GM21528 (cell line): ENCODE measurements at regions not wholly inside any gene's neighbourhood (a gene's known extent, or its start where the extent isn't known, plus 50 kb on each side); places are given as distances from the start of the nearest gene placed in this dataset.
"Not testable (repeated sequence)": the region's sequence is repeated elsewhere in the genome, so short reads cannot be mapped to it uniquely, and the experiment has no call there.

Experiments
- ATAC-seq: cut with Tn5 transposase; IDR thresholded peaks from one replicate; pipeline ENCODE4 v1.9.1; 2021; ENCODE audit warnings: mild to moderate bottlenecking, moderate library complexity; ENCODE audit not compliant: unreplicated experiment, low FRiP score

GRCh38 chr21:7743940-7744339 lies 2777.4 kb upstream of the TPTE start:
- ATAC-seq, result not testable (repeated sequence)

GRCh38 chr21:7744406-7745099 lies 2776.8 kb upstream of the TPTE start:
- peak; percentile 99 for ATAC-seq

GRCh38 chr21:7745100-7745450 lies 2776.3 kb upstream of the TPTE start:
- peak; percentile 83 for ATAC-seq

GRCh38 chr21:7747964-7748363 lies 2773.4 kb upstream of the TPTE start:
- not testable (repeated sequence) for ATAC-seq

- not testable (repeated sequence) for ATAC-seq
These were observed 2768.8 kb upstream of the TPTE start for GRCh38 chr21:7752611-7753010.

GRCh38 chr21:7753380-7753877 lies 2768.0 kb upstream of the TPTE start:
- peak; percentile 86 for ATAC-seq

GRCh38 chr21:7769985-7770384 lies 2751.4 kb upstream of the TPTE start:
- ATAC-seq, result not testable (repeated sequence)

GRCh38 chr21:7774219-7774618 lies 2747.2 kb upstream of the TPTE start:
- not testable (repeated sequence) for ATAC-seq

GRCh38 chr21:7775327-7775984 lies 2745.9 kb upstream of the TPTE start:
- not testable (repeated sequence) for ATAC-seq

- not testable (repeated sequence) for ATAC-seq
These were observed 2745.3 kb upstream of the TPTE start for GRCh38 chr21:7776035-7776434.

GRCh38 chr21:7776622-7777021 lies 2744.8 kb upstream of the TPTE start:
- not testable (repeated sequence) for ATAC-seq

GRCh38 chr21:7777289-7777688 lies 2744.1 kb upstream of the TPTE start:
- not testable (repeated sequence) for ATAC-seq

- not testable (repeated sequence) for ATAC-seq
These were observed 2733.8 kb upstream of the TPTE start for GRCh38 chr21:7787427-7788078.

- ATAC-seq, result not testable (repeated sequence)
These were observed 2727.6 kb upstream of the TPTE start for GRCh38 chr21:7793797-7794196.

- not testable (repeated sequence) for ATAC-seq
These were observed 2724.1 kb upstream of the TPTE start for GRCh38 chr21:7797328-7797727.

GRCh38 chr21:7798446-7798845 lies 2722.9 kb upstream of the TPTE start:
- not testable (repeated sequence) for ATAC-seq

GRCh38 chr21:7799697-7800096 lies 2721.7 kb upstream of the TPTE start:
- ATAC-seq, result not testable (repeated sequence)

- not testable (repeated sequence) for ATAC-seq
These were observed 2707.9 kb upstream of the TPTE start for GRCh38 chr21:7813475-7813874.

- not testable (repeated sequence) for ATAC-seq
These were observed 2704.4 kb upstream of the TPTE start for GRCh38 chr21:7817013-7817412.

GRCh38 chr21:7819301-7819700 lies 2702.1 kb upstream of the TPTE start:
- not testable (repeated sequence) for ATAC-seq

- not testable (repeated sequence) for ATAC-seq
These were observed 2695.8 kb upstream of the TPTE start for GRCh38 chr21:7825627-7826026.
